GM23338 (cell line): ENCODE measurements at regions not wholly inside any gene's neighbourhood (a gene's known extent, or its start where the extent isn't known, plus 50 kb on each side); places are given as distances from the start of the nearest gene placed in this dataset.

Source experiments
- ATAC-seq: fragments of 200-7000 bp; cut with Tn5 transposase; 3 replicates; pipeline ENCODE4 v1.9.1; 2020
- DNase-seq: peaks from one replicate; pipeline ENCODE4 v3.0.0-alpha.2; 2015; ENCODE audit warnings: low spot score
- H2AFZ ChIP-seq: fragments of 200-600 bp; sonication (generic); 2 replicates; pipeline ENCODE4 v1.8.0; 2016; ENCODE audit warnings: antibody characterized with exemption, mild to moderate bottlenecking, moderate library complexity
- H3F3A ChIP-seq: fragments of 200-600 bp; sonication (generic); replicated peaks from 2 replicates; pipeline ENCODE4 v1.8.0; 2017; ENCODE audit warnings: antibody characterized with exemption, mixed run types, low read depth
- H3K27ac ChIP-seq: fragments of 200-600 bp; sonication (generic); 2 replicates; pipeline ENCODE4 v1.6.1; 2016; ENCODE audit warnings: low read depth
- H3K27me3 ChIP-seq: fragments of 200-600 bp; sonication (generic); 2 replicates; pipeline ENCODE4 v1.8.0; 2016; ENCODE audit warnings: mild to moderate bottlenecking, mixed run types, moderate library complexity; ENCODE audit not compliant: insufficient read depth
- H3K36me3 ChIP-seq: fragments of 200-600 bp; sonication (generic); 2 replicates; pipeline ENCODE4 v1.8.0; 2016; ENCODE audit warnings: mild to moderate bottlenecking; ENCODE audit not compliant: insufficient read depth
- H3K4me1 ChIP-seq: fragments of 200-600 bp; sonication (generic); 2 replicates; pipeline ENCODE4 v1.8.0; 2016; ENCODE audit warnings: mild to moderate bottlenecking, moderate library complexity; ENCODE audit not compliant: insufficient read depth
- H3K4me2 ChIP-seq: fragments of 200-600 bp; sonication (generic); 2 replicates; pipeline ENCODE4 v1.7.1; 2017; ENCODE audit warnings: mixed run types
- H3K4me3 ChIP-seq: fragments of 200-600 bp; sonication (generic); 2 replicates; pipeline ENCODE4 v1.6.1; 2016; ENCODE audit warnings: mixed run types
- H3K79me2 ChIP-seq: fragments of 200-600 bp; sonication (generic); replicated peaks from 2 replicates; pipeline ENCODE4 v1.8.0; 2017; ENCODE audit warnings: mild to moderate bottlenecking; ENCODE audit not compliant: insufficient read depth
- H3K9me2 ChIP-seq: fragments of 200-600 bp; sonication (generic); 2 replicates; pipeline ENCODE4 v1.8.0; 2017; ENCODE audit not compliant: insufficient read depth
- H4K20me1 ChIP-seq: fragments of 200-600 bp; sonication (generic); replicated peaks from 2 replicates; pipeline ENCODE4 v1.8.0; 2017; ENCODE audit warnings: mild to moderate bottlenecking; ENCODE audit not compliant: insufficient read depth
- H3K27ac Mint-ChIP-seq: 2 replicates; pipeline ENCODE4 v1.8.0; 2020; ENCODE audit warnings: inconsistent platforms, mild to moderate bottlenecking, moderate library complexity, mixed read lengths
- H3K27me3 Mint-ChIP-seq: 3 replicates; pipeline ENCODE4 v1.8.0; 2022; ENCODE audit warnings: low read depth, mild to moderate bottlenecking, moderate library complexity, mixed read lengths, inconsistent platforms; ENCODE audit not compliant: insufficient read depth, poor library complexity
- H3K36me3 Mint-ChIP-seq: 3 replicates; pipeline ENCODE4 v1.8.0; 2021; ENCODE audit warnings: low read depth, mild to moderate bottlenecking, inconsistent platforms, moderate library complexity, mixed read lengths
- H3K4me1 Mint-ChIP-seq: 3 replicates; pipeline ENCODE4 v1.8.0; 2020; ENCODE audit warnings: mild to moderate bottlenecking, inconsistent platforms, mixed read lengths
- H3K4me3 Mint-ChIP-seq: 3 replicates; pipeline ENCODE4 v1.8.0; 2021; ENCODE audit warnings: moderate library complexity, mild to moderate bottlenecking, inconsistent platforms, mixed read lengths
- H3K9me3 Mint-ChIP-seq: 3 replicates; pipeline ENCODE4 v1.8.0; 2020; ENCODE audit warnings: moderate library complexity, mild to moderate bottlenecking, inconsistent platforms, mixed read lengths
- CREB1 ChIP-seq: fragments of 250-450 bp; sonication (Bioruptor Pico); IDR thresholded peaks from 2 replicates; pipeline ENCODE4 v1.5.0; 2020; ENCODE audit warnings: low read depth, mild to moderate bottlenecking, moderate library complexity
- EZH2 ChIP-seq: fragments of 200-600 bp; sonication (generic); IDR thresholded peaks from one replicate; pipeline ENCODE4 v1.8.0; 2017; ENCODE audit warnings: antibody characterized with exemption, mild to moderate bottlenecking, low read depth; ENCODE audit not compliant: unreplicated experiment
- NANOG ChIP-seq: IDR thresholded peaks from 2 replicates; pipeline ENCODE4 v1.6.1; 2016; ENCODE audit warnings: antibody characterized with exemption, borderline replicate concordance
- ZNF114 ChIP-seq: fragments of 250-450 bp; sonication (Bioruptor Pico); IDR thresholded peaks from 2 replicates; pipeline ENCODE4 v1.5.0; 2020; ENCODE audit warnings: mild to moderate bottlenecking, moderate library complexity
- ZNF462 ChIP-seq: fragments of 250-450 bp; sonication (Bioruptor Pico); IDR thresholded peaks from 2 replicates; pipeline ENCODE4 v1.5.0; 2020; ENCODE audit warnings: mild to moderate bottlenecking, moderate library complexity
- TF ChIP-seq, protein P1 (sequence below): IDR thresholded peaks from one replicate; pipeline ENCODE4 v1.6.1; 2018; ENCODE audit warnings: antibody characterized with exemption; ENCODE audit not compliant: unreplicated experiment
- TF ChIP-seq, protein P2 (sequence below), 2 experiments: fragments of 200-600 bp in 1 of 2; sonication (generic) in 1 of 2; conservative IDR thresholded peaks; 2 replicates each; pipeline versions ENCODE4 v1.5.1 to v1.6.1; 2016 to 2017; ENCODE audit warnings: antibody characterized with exemption in 2 of 2, low read depth in 2 of 2, mild to moderate bottlenecking in 2 of 2, moderate library complexity in 1 of 2

GRCh38 chr2:9782197-9782719 is 61.0 kb upstream of the TAF1B start:
- no peak overlapping the region for H2AFZ ChIP-seq
- 0 out of 2 replicates have a peak, but pooled peaks cover under 1% of the 10 kb centered on the region for H3K27me3 ChIP-seq
- DNase-seq (no peak), ATAC-seq (no peak)
- Mint-ChIP-seq H3K36me3 (no peaks in the 10 kb centered on the region), H3K27ac (no peak overlapping the region), H3K4me1 (peaks cover 10% of the 10 kb centered on the region), H3K4me3 (no peak overlapping the region), H3K27me3 (peaks cover 8% of the 10 kb centered on the region), H3K9me3 (peaks cover 1% of the 10 kb centered on the region; the same call in 1 of the 3 replicates)
- peaks cover 2% of the 10 kb centered on the region; the same call in 1 of the 2 replicates for H3K4me1 ChIP-seq
- no peak overlapping the region for H3K4me2 ChIP-seq
- no peaks in the 10 kb centered on the region for H3F3A ChIP-seq
- no peaks in the 10 kb centered on the region for H3K79me2 ChIP-seq
- H3K9me2 ChIP-seq: no peaks in the 10 kb centered on the region
- TF ChIP-seq ZNF114 (CRISPR knock-in tag) (no peak), CREB1 (CRISPR knock-in tag) (no peak), ZNF462 (CRISPR knock-in tag) (no peak), NANOG (no peak), EZH2 (no peak)
- TF ChIP-seq, protein P1, sequence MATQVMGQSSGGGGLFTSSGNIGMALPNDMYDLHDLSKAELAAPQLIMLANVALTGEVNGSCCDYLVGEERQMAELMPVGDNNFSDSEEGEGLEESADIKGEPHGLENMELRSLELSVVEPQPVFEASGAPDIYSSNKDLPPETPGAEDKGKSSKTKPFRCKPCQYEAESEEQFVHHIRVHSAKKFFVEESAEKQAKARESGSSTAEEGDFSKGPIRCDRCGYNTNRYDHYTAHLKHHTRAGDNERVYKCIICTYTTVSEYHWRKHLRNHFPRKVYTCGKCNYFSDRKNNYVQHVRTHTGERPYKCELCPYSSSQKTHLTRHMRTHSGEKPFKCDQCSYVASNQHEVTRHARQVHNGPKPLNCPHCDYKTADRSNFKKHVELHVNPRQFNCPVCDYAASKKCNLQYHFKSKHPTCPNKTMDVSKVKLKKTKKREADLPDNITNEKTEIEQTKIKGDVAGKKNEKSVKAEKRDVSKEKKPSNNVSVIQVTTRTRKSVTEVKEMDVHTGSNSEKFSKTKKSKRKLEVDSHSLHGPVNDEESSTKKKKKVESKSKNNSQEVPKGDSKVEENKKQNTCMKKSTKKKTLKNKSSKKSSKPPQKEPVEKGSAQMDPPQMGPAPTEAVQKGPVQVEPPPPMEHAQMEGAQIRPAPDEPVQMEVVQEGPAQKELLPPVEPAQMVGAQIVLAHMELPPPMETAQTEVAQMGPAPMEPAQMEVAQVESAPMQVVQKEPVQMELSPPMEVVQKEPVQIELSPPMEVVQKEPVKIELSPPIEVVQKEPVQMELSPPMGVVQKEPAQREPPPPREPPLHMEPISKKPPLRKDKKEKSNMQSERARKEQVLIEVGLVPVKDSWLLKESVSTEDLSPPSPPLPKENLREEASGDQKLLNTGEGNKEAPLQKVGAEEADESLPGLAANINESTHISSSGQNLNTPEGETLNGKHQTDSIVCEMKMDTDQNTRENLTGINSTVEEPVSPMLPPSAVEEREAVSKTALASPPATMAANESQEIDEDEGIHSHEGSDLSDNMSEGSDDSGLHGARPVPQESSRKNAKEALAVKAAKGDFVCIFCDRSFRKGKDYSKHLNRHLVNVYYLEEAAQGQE: no peak
- TF ChIP-seq, protein P2, sequence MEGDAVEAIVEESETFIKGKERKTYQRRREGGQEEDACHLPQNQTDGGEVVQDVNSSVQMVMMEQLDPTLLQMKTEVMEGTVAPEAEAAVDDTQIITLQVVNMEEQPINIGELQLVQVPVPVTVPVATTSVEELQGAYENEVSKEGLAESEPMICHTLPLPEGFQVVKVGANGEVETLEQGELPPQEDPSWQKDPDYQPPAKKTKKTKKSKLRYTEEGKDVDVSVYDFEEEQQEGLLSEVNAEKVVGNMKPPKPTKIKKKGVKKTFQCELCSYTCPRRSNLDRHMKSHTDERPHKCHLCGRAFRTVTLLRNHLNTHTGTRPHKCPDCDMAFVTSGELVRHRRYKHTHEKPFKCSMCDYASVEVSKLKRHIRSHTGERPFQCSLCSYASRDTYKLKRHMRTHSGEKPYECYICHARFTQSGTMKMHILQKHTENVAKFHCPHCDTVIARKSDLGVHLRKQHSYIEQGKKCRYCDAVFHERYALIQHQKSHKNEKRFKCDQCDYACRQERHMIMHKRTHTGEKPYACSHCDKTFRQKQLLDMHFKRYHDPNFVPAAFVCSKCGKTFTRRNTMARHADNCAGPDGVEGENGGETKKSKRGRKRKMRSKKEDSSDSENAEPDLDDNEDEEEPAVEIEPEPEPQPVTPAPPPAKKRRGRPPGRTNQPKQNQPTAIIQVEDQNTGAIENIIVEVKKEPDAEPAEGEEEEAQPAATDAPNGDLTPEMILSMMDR (conservative IDR thresholded peaks at IDR 0.05; ENCODE audit: low read depth in 2 of 2): peak in 1 of 2 experiments; percentile 34; a peak in 2 of 4 replicates
- no peaks in the 10 kb centered on the region for H3K36me3 ChIP-seq
- no peak overlapping the region for H3K4me3 ChIP-seq
- H3K27ac ChIP-seq: no peak overlapping the region
- H4K20me1 ChIP-seq: no peaks in the 10 kb centered on the region
